ENCODE measurements at regions not wholly inside any gene's neighbourhood (a gene's known extent, or its start where the extent isn't known, plus 50 kb on each side); places are given as distances from the start of the nearest gene placed in this dataset.

- DNase-seq (ENCODE audit: low spot score) = no peak
Measured at GRCh38 chr6:100944644-100945043, 63.5 kb upstream of the ASCC3 start.

GRCh38 chr6:100946021-100946540 lies 65.0 kb upstream of the ASCC3 start:
- no peak for DNase-seq (ENCODE audit: low spot score)

GRCh38 chr6:100946711-100947110 lies 65.6 kb upstream of the ASCC3 start:
- DNase-seq (ENCODE audit: low spot score) = no peak

GRCh38 chr6:100948381-100949133 lies 67.4 kb upstream of the ASCC3 start:
- DNase-seq (ENCODE audit: low spot score) = no peak

- no peak for DNase-seq (ENCODE audit: low spot score)
Measured at GRCh38 chr6:100952006-100952405, 70.9 kb upstream of the ASCC3 start.

- no peak for DNase-seq (ENCODE audit: low spot score)
Measured at GRCh38 chr6:100959280-100959679, 78.2 kb upstream of the ASCC3 start.

GRCh38 chr6:100962466-100962865 lies 81.3 kb upstream of the ASCC3 start:
- DNase-seq (ENCODE audit: low spot score) = no peak

- no peak for DNase-seq (ENCODE audit: low spot score)
Measured at GRCh38 chr6:100965067-100965466, 83.9 kb upstream of the ASCC3 start.

GRCh38 chr6:100968949-100969348 lies 87.8 kb upstream of the ASCC3 start:
- DNase-seq (ENCODE audit: low spot score) = no peak

- no peak for DNase-seq (ENCODE audit: low spot score)
Measured at GRCh38 chr6:100979267-100979666, 98.1 kb upstream of the ASCC3 start.

GRCh38 chr6:100980949-100981348 lies 99.8 kb upstream of the ASCC3 start:
- no peak for DNase-seq (ENCODE audit: low spot score)

GRCh38 chr6:100986921-100987320 lies 105.8 kb upstream of the ASCC3 start:
- no peak for DNase-seq (ENCODE audit: low spot score)

- DNase-seq (ENCODE audit: low spot score) = no peak
Measured at GRCh38 chr6:100987556-100987955, 106.4 kb upstream of the ASCC3 start.

- DNase-seq (ENCODE audit: low spot score) = no peak
Measured at GRCh38 chr6:100988391-100988984, 107.4 kb upstream of the ASCC3 start.

- DNase-seq (ENCODE audit: low spot score) = no peak
Measured at GRCh38 chr6:100990070-100990469, 108.9 kb upstream of the ASCC3 start.

GRCh38 chr6:100996409-100996808 lies 115.3 kb upstream of the ASCC3 start:
- DNase-seq (ENCODE audit: low spot score) = no peak

GRCh38 chr6:100998111-100998510 lies 117.0 kb upstream of the ASCC3 start:
- DNase-seq (ENCODE audit: low spot score) = no peak

GRCh38 chr6:100999034-100999597 lies 118.0 kb upstream of the ASCC3 start:
- no peak for DNase-seq (ENCODE audit: low spot score)

- DNase-seq (ENCODE audit: low spot score) = no peak
Measured at GRCh38 chr6:101000341-101000740, 119.2 kb upstream of the ASCC3 start.

- no peak for DNase-seq (ENCODE audit: low spot score)
Measured at GRCh38 chr6:101001012-101001411, 119.9 kb upstream of the ASCC3 start.

- no peak for DNase-seq (ENCODE audit: low spot score)
Measured at GRCh38 chr6:101001607-101002006, 120.5 kb upstream of the ASCC3 start.

- no peak for DNase-seq (ENCODE audit: low spot score)
Measured at GRCh38 chr6:101003075-101003474, 121.9 kb upstream of the ASCC3 start.

- no peak for DNase-seq (ENCODE audit: low spot score)
Measured at GRCh38 chr6:101011186-101011585, 130.1 kb upstream of the ASCC3 start.
